WTC11 (cell line): ENCODE measurements at regions not wholly inside any gene's neighbourhood (a gene's known extent, or its start where the extent isn't known, plus 50 kb on each side); places are given as distances from the start of the nearest gene placed in this dataset.

Experiments used
- ATAC-seq: fragments of 200-7000 bp; cut with Tn5 transposase; 2 replicates; pipeline ENCODE4 v1.10.0; 2021; ENCODE audit warnings: mild to moderate bottlenecking, moderate library complexity
- CTCF ChIA-PET: fragments of 300-600 bp; sonication (Branson Sonifier 250); formaldehyde crosslinking; loops from one replicate; lab custom pipeline; 2021; ENCODE audit warnings: antibody characterized with exemption; lab: Charles Lee
- POLR2A ChIA-PET: fragments of 350-600 bp; sonication (Branson Sonifier 250); formaldehyde crosslinking; loops from one replicate; lab custom pipeline; 2021; ENCODE audit warnings: antibody characterized with exemption; lab: Charles Lee
- DNase-seq: peaks from one replicate; pipeline ENCODE4 v3.0.0; 2021; ENCODE audit warnings: low spot score
- H3K27ac Mint-ChIP-seq: 2 replicates; pipeline ENCODE4 v1.8.0; 2021; ENCODE audit warnings: mixed read lengths
- H3K27me3 Mint-ChIP-seq: 2 replicates; pipeline ENCODE4 v1.8.0; 2021; ENCODE audit warnings: low read depth, mild to moderate bottlenecking, moderate library complexity, mixed read lengths
- H3K36me3 Mint-ChIP-seq: 2 replicates; pipeline ENCODE4 v1.8.0; 2021; ENCODE audit warnings: mixed read lengths
- H3K4me1 Mint-ChIP-seq: 2 replicates; pipeline ENCODE4 v1.8.0; 2022; ENCODE audit warnings: mixed read lengths
- H3K4me3 Mint-ChIP-seq: 2 replicates; pipeline ENCODE4 v1.8.0; 2021; ENCODE audit warnings: mild to moderate bottlenecking, moderate library complexity, mixed read lengths
- H3K9me3 Mint-ChIP-seq: 2 replicates; pipeline ENCODE4 v1.8.0; 2021; ENCODE audit warnings: mixed read lengths
- CBFB ChIP-seq: sonication (generic); formaldehyde crosslinking; IDR thresholded peaks from 2 replicates; pipeline ENCODE4 v1.8.1; 2022; ENCODE audit warnings: mild to moderate bottlenecking, low read depth, missing genetic modification reagents
- EMX1 ChIP-seq: fragments of 250-450 bp; sonication (Bioruptor Pico); IDR thresholded peaks from 2 replicates; pipeline ENCODE4 v1.8.0; 2021; ENCODE audit warnings: mild to moderate bottlenecking
- HMGA2 ChIP-seq: fragments of 250-450 bp; sonication (Bioruptor Pico); IDR thresholded peaks from 2 replicates; pipeline ENCODE4 v1.4.0; 2021; ENCODE audit warnings: mild to moderate bottlenecking, moderate library complexity
- JAZF1 ChIP-seq: fragments of 250-450 bp; sonication (Bioruptor Pico); IDR thresholded peaks from 2 replicates; pipeline ENCODE4 v1.9.0; 2021; ENCODE audit warnings: moderate library complexity, mild to moderate bottlenecking, inconsistent platforms
- NFYB ChIP-seq: sonication (generic); formaldehyde crosslinking; conservative IDR thresholded peaks from 2 replicates; pipeline ENCODE4 v1.8.0; 2022; ENCODE audit warnings: low read depth, missing genetic modification reagents
- NR1H2 ChIP-seq: sonication (generic); formaldehyde crosslinking; IDR thresholded peaks from 2 replicates; pipeline ENCODE4 v1.9.0; 2021; ENCODE audit warnings: mild to moderate bottlenecking, moderate library complexity, missing genetic modification reagents
- PRDM15 ChIP-seq: sonication (generic); formaldehyde crosslinking; IDR thresholded peaks from 2 replicates; pipeline ENCODE4 v1.8.0; 2022; ENCODE audit warnings: missing genetic modification reagents
- PRRX2 ChIP-seq: fragments of 250-450 bp; sonication (Bioruptor Pico); IDR thresholded peaks from 2 replicates; pipeline ENCODE4 v1.8.0; 2021; ENCODE audit warnings: mild to moderate bottlenecking
- TEAD4 ChIP-seq: sonication (generic); formaldehyde crosslinking; IDR thresholded peaks from 2 replicates; pipeline ENCODE4 v1.8.0; 2022; ENCODE audit warnings: mild to moderate bottlenecking, missing genetic modification reagents
- ZBTB43 ChIP-seq: sonication (generic); formaldehyde crosslinking; IDR thresholded peaks from 2 replicates; pipeline ENCODE4 v1.8.1; 2023; ENCODE audit warnings: mild to moderate bottlenecking, missing genetic modification reagents
- ZNF263 ChIP-seq: sonication (generic); formaldehyde crosslinking; IDR thresholded peaks from 2 replicates; pipeline ENCODE4 v1.8.1; 2022; ENCODE audit warnings: low read depth, mild to moderate bottlenecking, moderate library complexity, missing genetic modification reagents
- ZNF281 ChIP-seq: sonication (generic); formaldehyde crosslinking; IDR thresholded peaks from 2 replicates; pipeline ENCODE4 v1.8.0; 2023; ENCODE audit warnings: mild to moderate bottlenecking, missing genetic modification reagents
- ZNF423 ChIP-seq: fragments of 250-450 bp; sonication (Bioruptor Pico); IDR thresholded peaks from 2 replicates; pipeline ENCODE4 v2.1.2; 2022; ENCODE audit warnings: mild to moderate bottlenecking, moderate library complexity
- TF ChIP-seq, protein P1 (sequence below): sonication (generic); formaldehyde crosslinking; IDR thresholded peaks from 2 replicates; pipeline ENCODE4 v1.8.0; 2022; ENCODE audit warnings: mild to moderate bottlenecking, missing genetic modification reagents
- TF ChIP-seq, protein P2 (sequence below): sonication (generic); formaldehyde crosslinking; conservative IDR thresholded peaks from 2 replicates; pipeline ENCODE4 v1.8.1; 2023; ENCODE audit warnings: mild to moderate bottlenecking, low read depth, missing genetic modification reagents, moderate library complexity
- TF ChIP-seq, protein P3 (sequence below): fragments of 250-450 bp; sonication (Bioruptor Pico); conservative IDR thresholded peaks from 2 replicates; pipeline ENCODE4 v1.9.0; 2021; ENCODE audit warnings: mild to moderate bottlenecking
- TF ChIP-seq, protein P4 (sequence below): sonication (generic); formaldehyde crosslinking; IDR thresholded peaks from 2 replicates; pipeline ENCODE4 v1.8.1; 2022; ENCODE audit warnings: low read depth, mild to moderate bottlenecking, moderate library complexity, missing genetic modification reagents, borderline replicate concordance

GRCh38 chr18:11470941-11471340 lies 138.5 kb upstream of the SLC35G4 start:
- no peak overlapping the region for H3K4me3 Mint-ChIP-seq
- H3K4me1 Mint-ChIP-seq, result no peaks in the 10 kb centered on the region
- no peaks in the 10 kb centered on the region for H3K36me3 Mint-ChIP-seq
- no peak for ATAC-seq
- CTCF ChIA-PET, result no interaction called here
- no peak overlapping the region for H3K27ac Mint-ChIP-seq
- POLR2A ChIA-PET, result no interaction called here
- TF ChIP-seq ZBTB43 (CRISPR knock-in tag) (no peak), PRDM15 (CRISPR knock-in tag) (no peak), ZNF281 (no peak), PRRX2 (CRISPR knock-in tag) (no peak), ZNF263 (CRISPR knock-in tag) (no peak), NR1H2 (CRISPR knock-in tag) (no peak), HMGA2 (no peak), JAZF1 (no peak), NFYB (CRISPR knock-in tag) (no peak), EMX1 (CRISPR knock-in tag) (no peak), TEAD4 (CRISPR knock-in tag) (no peak), ZNF423 (CRISPR knock-in tag) (no peak), CBFB (CRISPR knock-in tag) (no peak)
- TF ChIP-seq, protein P1, sequence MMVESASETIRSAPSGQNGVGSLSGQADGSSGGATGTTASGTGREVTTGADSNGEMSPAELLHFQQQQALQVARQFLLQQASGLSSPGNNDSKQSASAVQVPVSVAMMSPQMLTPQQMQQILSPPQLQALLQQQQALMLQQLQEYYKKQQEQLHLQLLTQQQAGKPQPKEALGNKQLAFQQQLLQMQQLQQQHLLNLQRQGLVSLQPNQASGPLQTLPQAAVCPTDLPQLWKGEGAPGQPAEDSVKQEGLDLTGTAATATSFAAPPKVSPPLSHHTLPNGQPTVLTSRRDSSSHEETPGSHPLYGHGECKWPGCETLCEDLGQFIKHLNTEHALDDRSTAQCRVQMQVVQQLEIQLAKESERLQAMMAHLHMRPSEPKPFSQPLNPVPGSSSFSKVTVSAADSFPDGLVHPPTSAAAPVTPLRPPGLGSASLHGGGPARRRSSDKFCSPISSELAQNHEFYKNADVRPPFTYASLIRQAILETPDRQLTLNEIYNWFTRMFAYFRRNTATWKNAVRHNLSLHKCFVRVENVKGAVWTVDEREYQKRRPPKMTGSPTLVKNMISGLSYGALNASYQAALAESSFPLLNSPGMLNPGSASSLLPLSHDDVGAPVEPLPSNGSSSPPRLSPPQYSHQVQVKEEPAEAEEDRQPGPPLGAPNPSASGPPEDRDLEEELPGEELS (CRISPR knock-in tag), result no peak
- TF ChIP-seq, protein P2, sequence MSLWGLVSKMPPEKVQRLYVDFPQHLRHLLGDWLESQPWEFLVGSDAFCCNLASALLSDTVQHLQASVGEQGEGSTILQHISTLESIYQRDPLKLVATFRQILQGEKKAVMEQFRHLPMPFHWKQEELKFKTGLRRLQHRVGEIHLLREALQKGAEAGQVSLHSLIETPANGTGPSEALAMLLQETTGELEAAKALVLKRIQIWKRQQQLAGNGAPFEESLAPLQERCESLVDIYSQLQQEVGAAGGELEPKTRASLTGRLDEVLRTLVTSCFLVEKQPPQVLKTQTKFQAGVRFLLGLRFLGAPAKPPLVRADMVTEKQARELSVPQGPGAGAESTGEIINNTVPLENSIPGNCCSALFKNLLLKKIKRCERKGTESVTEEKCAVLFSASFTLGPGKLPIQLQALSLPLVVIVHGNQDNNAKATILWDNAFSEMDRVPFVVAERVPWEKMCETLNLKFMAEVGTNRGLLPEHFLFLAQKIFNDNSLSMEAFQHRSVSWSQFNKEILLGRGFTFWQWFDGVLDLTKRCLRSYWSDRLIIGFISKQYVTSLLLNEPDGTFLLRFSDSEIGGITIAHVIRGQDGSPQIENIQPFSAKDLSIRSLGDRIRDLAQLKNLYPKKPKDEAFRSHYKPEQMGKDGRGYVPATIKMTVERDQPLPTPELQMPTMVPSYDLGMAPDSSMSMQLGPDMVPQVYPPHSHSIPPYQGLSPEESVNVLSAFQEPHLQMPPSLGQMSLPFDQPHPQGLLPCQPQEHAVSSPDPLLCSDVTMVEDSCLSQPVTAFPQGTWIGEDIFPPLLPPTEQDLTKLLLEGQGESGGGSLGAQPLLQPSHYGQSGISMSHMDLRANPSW (CRISPR knock-in tag), result no peak
- TF ChIP-seq, protein P3, sequence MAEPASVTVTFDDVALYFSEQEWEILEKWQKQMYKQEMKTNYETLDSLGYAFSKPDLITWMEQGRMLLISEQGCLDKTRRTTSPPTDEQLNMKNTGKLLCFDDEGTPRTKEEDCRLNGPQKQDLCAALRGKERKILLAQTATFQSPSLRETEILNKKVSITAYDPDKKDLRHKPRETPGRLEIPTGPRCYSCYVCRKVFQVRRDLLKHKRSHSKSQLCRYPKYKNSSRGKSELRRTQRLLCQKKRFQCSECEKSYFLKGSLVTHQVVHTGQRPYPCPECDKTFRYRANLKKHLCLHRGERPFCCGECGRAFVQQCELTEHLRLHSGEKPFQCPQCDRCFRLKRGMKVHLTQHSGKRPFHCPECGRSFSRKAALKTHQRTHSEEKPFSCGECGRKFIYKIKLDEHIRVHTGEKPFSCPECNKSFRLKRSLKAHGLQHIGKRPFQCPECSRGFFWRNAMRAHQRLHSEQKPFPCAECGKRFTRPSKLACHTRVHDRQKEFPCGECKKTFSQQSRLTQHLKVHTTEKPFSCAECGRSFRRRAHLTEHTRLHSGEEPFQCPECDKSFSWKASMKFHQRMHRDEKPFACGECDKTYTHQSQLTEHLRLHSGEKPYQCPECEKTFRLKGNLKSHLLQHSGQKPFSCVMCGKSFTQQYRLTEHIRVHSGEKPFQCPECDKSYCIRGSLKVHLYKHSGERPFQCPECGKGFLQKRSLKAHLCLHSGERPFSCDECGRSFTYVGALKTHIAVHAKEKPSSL (CRISPR knock-in tag), result no peak
- TF ChIP-seq, protein P4, sequence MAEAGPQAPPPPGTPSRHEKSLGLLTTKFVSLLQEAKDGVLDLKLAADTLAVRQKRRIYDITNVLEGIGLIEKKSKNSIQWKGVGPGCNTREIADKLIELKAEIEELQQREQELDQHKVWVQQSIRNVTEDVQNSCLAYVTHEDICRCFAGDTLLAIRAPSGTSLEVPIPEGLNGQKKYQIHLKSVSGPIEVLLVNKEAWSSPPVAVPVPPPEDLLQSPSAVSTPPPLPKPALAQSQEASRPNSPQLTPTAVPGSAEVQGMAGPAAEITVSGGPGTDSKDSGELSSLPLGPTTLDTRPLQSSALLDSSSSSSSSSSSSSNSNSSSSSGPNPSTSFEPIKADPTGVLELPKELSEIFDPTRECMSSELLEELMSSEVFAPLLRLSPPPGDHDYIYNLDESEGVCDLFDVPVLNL (CRISPR knock-in tag), result no peak
- peaks cover 15% of the 10 kb centered on the region for H3K9me3 Mint-ChIP-seq
- H3K27me3 Mint-ChIP-seq, result no peaks in the 10 kb centered on the region
- DNase-seq, result no peak
